SK-N-SH (cell line): ENCODE measurements at regions not wholly inside any gene's neighbourhood (a gene's known extent, or its start where the extent isn't known, plus 50 kb on each side); places are given as distances from the start of the nearest gene placed in this dataset.

Experiments
- CTCF ChIP-seq: fragments of 200-600 bp; sonication (generic); IDR thresholded peaks from 2 replicates; pipeline ENCODE4 v1.6.1; 2017; ENCODE audit warnings: antibody characterized with exemption, mild to moderate bottlenecking, moderate library complexity
- NRF1 ChIP-seq: IDR thresholded peaks from 2 replicates; pipeline ENCODE4 v1.6.1; 2012; ENCODE audit warnings: low read depth, mild to moderate bottlenecking, low read length
- TEAD4 ChIP-seq: IDR thresholded peaks from 2 replicates; pipeline ENCODE4 v1.4.0; 2012; ENCODE audit warnings: mild to moderate bottlenecking, borderline replicate concordance; ENCODE audit not compliant: insufficient read depth
- USF2 ChIP-seq: fragments of 150-350 bp; IDR thresholded peaks from 2 replicates; pipeline ENCODE4 v1.6.1; 2017; ENCODE audit warnings: antibody characterized with exemption, low read length, low read depth, borderline replicate concordance

GRCh38 chr1:166693158-166693557, 146.1 kb upstream of the POGK start:
- TF ChIP-seq USF2 (no peak), CTCF (no peak), TEAD4 (no peak), NRF1 (no peak)
